GM21381 (cell line): ENCODE measurements at regions not wholly inside any gene's neighbourhood (a gene's known extent, or its start where the extent isn't known, plus 50 kb on each side); places are given as distances from the start of the nearest gene placed in this dataset.

Experiments used
- ATAC-seq: cut with Tn5 transposase; IDR thresholded peaks from one replicate; pipeline ENCODE4 v1.9.1; 2021; ENCODE audit warnings: mild to moderate bottlenecking, moderate library complexity; ENCODE audit not compliant: unreplicated experiment

GRCh38 chr11:15378941-15379340, 264.2 kb downstream of the INSC start:
- no peak for ATAC-seq

DNA sequence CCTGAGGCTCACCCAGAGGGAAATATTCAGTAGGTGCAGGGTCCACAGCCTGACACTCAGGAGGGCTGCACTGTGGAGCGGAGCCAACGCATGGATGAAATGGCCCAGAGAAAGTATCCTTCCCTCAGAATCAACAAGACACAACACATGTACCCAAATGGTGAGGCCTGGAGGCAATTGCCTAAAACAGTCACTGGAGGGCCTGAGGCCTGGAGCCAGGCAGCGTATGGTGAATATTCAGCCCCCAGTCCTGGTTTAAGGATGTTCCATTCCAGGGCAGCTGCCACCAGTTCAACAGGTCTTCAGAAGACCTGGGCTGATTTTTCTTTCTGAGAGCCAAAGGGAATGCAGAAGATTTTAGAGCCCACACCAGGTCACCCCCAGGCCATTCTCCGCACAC, 264.8 kb downstream of the INSC start:
- no peak for ATAC-seq

DNA sequence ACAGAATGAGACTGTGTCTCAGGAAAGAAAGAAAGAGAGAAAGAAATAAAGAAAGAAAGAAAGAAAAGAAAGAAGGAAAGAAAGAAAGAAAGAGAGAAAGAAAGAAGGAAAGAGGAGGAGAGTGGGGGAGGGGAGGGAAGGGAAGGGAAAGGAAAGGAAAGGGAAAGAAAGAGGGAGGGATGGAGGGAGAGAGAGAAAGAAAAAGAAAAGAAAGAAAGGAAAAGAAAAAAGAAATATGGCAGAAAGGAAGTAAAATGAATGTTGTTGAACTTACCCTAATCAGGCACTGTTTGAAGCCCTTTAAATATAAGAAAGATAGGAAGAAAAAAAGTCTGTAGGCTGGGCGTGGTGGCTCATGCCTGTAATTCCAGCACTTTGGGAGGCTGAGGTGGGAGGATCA, 276.1 kb downstream of the INSC start:
- no peak for ATAC-seq

DNA sequence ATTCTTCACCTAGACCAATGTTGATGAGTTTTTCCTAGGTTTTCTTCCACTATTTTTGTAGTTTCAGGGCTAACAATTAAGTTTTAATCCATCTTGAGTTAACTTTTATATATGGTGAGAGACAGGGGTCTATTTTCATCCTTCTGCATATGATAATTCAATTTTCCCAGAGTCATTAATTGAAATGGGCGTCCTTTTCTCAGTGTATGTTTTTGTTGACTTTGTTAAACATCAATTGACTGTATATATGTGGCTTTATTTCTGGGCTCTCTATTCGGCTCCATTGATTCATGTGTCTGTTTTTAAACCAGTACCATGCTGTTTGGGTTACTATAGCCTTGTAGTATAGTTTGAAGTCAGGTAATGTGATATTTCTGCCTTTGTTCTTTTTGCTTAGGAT, 282.1 kb downstream of the INSC start:
- no peak for ATAC-seq

- ATAC-seq, result no peak
Measured at GRCh38 chr11:15406851-15407351, 292.2 kb downstream of the INSC start.

- no peak for ATAC-seq
Measured at GRCh38 chr11:15412054-15412453, 297.3 kb downstream of the INSC start.

DNA sequence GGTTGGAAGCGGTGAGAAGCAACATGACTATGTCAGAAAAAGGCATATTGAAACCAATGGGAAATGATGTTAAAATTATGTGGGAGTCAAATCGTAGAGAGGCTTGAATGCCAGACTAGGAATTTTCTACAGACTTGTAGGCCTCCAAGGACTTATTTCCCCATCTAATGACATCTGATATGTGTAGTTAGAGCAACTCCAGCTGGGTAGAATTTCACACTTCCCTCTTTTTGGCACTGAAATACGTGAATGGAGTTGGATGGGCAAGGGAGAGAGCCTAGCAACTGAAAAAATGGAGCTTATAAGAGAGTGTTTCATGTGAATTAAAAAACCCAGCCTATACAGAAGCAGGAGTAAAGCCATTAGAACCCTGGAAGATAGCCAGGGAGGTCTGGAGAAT, 304.2 kb downstream of the INSC start:
- ATAC-seq, result no peak

- ATAC-seq, result no peak
Measured at GRCh38 chr11:15419696-15420095, 305.0 kb downstream of the INSC start.

DNA sequence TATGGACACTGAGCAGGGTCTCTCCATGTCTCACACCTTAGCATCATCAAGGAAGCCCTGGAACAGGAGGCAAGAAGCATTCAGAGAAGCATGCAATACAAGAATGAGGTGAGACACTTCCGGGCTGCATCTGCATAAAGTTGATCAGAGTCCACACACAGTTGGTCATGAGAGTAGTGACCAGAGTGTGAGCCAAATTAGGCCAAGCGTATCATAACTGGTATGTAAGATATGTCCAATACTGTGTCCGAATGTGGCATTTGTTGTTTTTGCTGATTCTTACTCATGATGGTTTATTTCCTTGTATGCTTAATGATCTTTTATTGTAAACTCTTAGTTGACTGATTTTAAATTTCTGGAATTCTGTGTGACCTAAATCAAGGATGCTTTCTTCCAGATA, 315.7 kb downstream of the INSC start:
- ATAC-seq, result no peak

- ATAC-seq, result no peak
Measured at GRCh38 chr11:15434529-15434928, 319.8 kb downstream of the INSC start.

GRCh38 chr11:15446315-15446714, 331.6 kb downstream of the INSC start:
- no peak for ATAC-seq

DNA sequence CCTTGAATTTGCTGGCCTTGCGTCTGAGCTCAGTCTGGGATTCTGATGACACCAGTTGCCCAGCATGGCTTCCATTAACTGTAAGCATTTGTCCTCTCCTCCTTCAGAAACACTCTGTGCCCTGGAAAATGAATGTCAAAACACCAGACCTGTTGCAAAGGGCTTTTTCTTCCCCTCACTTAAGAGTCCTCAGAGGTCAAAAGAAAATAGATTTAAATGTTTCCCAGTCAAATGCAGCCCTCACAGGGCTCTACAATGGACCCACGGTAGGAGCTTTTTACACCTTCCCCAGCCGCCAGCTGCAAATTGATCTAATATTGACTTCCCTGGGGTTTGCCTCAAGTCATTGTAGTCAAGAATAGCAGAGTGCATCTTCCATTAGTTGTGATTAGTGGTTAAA, 332.2 kb downstream of the INSC start:
- no peak for ATAC-seq

DNA sequence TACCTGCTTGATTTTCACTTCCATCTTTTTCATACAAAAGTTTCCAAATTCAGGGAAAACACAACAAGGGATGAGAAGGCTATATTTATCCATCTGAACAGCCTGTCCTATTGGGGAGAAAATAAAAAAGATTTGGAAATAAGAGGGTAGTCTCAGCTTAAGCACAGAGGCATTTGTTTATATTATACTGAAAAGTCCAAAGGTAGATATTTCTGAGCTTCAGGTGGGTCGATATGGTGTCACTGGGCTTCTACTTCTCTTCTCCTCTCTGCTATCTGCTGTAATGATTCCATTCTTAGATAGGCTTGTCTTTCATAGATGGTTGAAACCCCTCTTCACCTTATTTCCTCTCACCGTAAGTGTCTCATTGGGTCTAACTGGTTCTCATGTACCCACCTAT, 337.0 kb downstream of the INSC start:
- no peak for ATAC-seq

DNA sequence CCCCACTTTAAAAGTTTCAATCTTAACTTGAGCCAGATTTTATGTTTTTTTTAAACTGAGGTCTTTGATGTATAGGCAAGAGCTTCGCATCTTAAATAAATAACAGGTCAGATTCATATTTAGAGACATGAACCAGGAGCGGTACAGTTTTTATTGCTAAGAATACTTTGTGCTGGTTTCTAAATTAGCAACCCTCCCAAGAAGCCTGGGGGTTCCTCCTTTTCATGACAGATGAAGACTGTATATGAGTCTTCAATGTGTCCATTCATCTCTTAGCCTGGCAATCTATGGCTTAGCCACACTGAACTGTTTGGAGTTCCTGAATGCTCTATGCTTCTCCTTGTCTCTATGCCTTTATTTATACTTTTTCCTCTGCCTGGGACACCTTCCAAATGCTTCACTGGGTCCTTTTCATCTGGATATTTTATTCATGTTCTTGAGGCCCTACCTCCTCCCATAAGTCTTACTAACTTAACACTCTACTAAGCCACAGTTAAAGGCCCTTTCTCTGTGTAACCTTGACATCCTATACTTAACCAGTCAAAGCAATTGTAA, 338.6 kb downstream of the INSC start:
- ATAC-seq, result no peak

GRCh38 chr11:15468466-15468865, 353.7 kb downstream of the INSC start:
- no peak for ATAC-seq

DNA sequence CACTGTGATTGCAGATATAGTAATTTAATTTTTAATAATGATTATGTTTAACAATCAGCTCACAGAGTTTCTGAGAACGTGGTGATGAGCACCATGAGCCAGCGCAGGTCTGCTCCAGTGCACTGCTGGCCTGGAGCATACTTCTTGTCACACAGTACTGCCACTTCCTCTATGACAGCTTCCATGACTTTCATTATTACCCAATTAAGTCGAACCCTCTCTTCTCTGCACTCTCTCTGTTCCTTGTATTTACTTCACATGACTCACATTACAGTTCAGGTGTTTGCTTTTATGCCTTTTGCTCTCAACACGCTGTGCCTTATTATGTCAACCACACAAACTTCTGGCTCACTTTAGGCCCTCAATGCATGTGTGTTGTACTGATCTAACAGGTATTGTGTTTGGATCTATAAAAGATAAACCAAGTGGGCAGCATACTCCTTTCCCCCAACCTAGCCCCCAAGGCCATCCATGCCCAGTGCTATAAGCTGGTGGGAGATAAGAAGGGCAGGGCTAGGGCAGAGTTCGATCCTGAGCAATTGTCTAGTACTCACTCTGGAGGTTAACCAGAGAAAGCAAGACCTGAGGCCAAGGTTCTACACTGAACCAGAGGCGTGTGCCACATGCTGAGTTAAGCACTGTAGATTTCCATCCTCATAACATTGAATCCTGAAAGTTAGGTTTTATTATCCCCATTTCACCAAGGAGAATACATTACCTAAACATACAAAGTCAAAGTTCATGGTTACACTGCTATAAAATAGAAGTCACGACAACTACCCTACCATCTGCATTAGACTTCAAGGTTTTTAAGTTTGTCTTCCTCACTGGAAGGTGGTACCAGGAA, 356.5 kb downstream of the INSC start:
- peak; percentile 44 for ATAC-seq

DNA sequence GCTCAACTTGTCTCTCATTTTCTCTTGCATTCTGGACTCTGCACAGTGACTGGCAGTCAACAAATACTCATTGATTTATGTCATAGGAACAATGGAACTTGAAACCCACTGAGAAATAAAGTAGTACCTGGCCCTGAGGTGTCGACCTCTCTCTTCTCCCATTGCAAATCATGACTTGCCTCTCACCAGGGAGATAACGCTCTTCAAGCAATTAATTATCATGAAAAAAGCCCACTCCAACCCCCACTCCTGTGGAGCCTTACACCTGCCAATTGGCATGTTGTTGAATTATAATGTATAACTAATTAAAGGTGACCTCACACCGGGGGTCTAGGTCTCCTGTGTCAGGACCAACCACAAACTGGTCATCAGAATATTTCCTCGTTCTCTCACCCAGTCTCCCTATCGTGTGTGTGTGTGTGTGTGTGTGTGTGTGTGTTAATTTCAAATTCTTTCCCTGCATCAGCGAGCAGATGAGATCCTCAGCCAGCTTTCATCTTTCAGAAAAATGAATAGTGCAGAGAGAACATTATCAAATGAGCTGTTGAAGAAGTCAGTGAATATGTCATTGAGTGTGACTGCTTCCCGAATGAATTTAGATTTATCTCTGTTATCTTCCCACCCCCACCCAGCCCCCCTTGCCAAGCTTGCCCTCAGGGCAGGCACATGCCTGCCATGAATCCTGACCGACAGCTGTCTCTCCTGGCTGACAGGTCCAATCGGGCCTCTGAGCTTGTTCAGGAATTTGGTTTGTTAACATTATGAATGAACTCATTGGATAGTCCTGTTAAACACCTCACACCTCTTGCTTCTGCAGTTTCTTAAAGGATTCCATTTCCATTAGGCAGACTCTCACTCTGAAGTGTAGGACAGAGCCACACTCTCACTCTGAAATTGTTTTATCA, 357.4 kb downstream of the INSC start:
- no peak for ATAC-seq

DNA sequence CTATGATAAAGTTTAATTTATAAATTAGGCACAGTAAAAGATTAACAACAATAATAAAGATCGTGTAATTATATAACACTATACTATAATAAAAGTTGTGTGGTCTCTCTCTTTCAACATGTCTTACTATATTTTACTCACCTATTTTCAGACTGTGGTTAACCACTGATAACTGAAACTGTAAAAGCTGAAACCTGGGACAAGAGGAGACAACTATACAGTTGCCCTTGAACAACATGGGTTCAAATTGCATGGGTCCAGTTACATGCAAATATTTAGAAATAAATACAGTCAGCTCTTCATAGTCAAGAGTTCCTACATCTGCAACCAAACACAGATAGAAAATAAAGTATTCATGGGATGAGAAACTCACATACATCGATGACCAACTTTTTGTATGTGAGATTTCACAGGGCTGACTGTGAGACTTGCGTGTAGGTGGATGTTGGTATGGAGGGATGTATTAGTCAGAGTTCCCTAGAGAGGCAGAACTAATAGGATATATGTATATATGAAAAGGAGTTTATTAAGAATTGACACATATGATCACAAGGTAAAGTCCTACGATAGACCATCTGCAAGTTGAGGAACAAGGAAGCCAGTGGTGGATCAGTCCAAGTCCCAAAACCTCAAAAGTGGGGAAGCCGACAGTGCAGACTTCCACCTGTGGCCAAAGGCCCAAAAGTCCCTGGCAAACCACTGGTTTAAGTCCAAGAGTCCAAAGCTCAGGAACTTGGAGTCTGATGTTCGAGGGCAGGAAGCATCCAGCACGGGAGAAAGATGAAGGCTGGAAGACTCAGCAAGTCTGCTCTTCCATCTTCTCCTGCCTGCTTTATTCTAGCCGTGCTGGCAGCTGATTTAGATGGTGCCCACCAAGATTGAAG, 359.5 kb downstream of the INSC start:
- peak; percentile 88 for ATAC-seq

GRCh38 chr11:15476371-15476917, 361.7 kb downstream of the INSC start:
- ATAC-seq, result no peak

GRCh38 chr11:15481871-15482270, 367.1 kb downstream of the INSC start:
- no peak for ATAC-seq
